ENCODE measurements at regions not wholly inside any gene's neighbourhood (a gene's known extent, or its start where the extent isn't known, plus 50 kb on each side); places are given as distances from the start of the nearest gene placed in this dataset.

GRCh38 chr3:56923526-56924224 lies 121.9 kb upstream of the ARHGEF3 start:
- DNase-seq: peak; percentile 10 to 52

GRCh38 chr3:56921573-56922453 lies 120.1 kb upstream of the ARHGEF3 start:
- DNase-seq: peak in 1 of 2 donors; percentile 20

GRCh38 chr3:56919797-56920195 lies 118.0 kb upstream of the ARHGEF3 start:
- no peak for DNase-seq

GRCh38 chr3:56919137-56919796 lies 117.5 kb upstream of the ARHGEF3 start:
- no peak for DNase-seq

GRCh38 chr3:56918111-56918568 lies 116.4 kb upstream of the ARHGEF3 start:
- peak; percentile 55 to 61 for DNase-seq

- DNase-seq: no peak
Observed at GRCh38 chr3:56917361-56918110, 115.8 kb upstream of the ARHGEF3 start.

GRCh38 chr3:56916716-56917360 lies 115.1 kb upstream of the ARHGEF3 start:
- DNase-seq: no peak

GRCh38 chr3:56915966-56916586 lies 114.3 kb upstream of the ARHGEF3 start:
- peak; percentile 29 to 50 for DNase-seq

- DNase-seq: no peak
Observed at GRCh38 chr3:56914646-56915045, 112.9 kb upstream of the ARHGEF3 start.

GRCh38 chr3:56911363-56911762 lies 109.6 kb upstream of the ARHGEF3 start:
- DNase-seq: no peak

GRCh38 chr3:56909349-56909748 lies 107.6 kb upstream of the ARHGEF3 start:
- DNase-seq: no peak

- no peak for DNase-seq
Observed at GRCh38 chr3:56908004-56908403, 106.3 kb upstream of the ARHGEF3 start.

GRCh38 chr3:56904552-56905215 lies 102.9 kb upstream of the ARHGEF3 start:
- DNase-seq: peak; percentile 17 to 29

GRCh38 chr3:56903231-56903782 lies 101.6 kb upstream of the ARHGEF3 start:
- no peak for DNase-seq

- DNase-seq: no peak
Observed at GRCh38 chr3:56902468-56903160, 100.9 kb upstream of the ARHGEF3 start.

- no peak for DNase-seq
Observed at GRCh38 chr3:56900801-56901200, 99.1 kb upstream of the ARHGEF3 start.

- DNase-seq: no peak
Observed at GRCh38 chr3:56899851-56900250, 98.1 kb upstream of the ARHGEF3 start.

GRCh38 chr3:56899078-56899477 lies 97.3 kb upstream of the ARHGEF3 start:
- DNase-seq: no peak

GRCh38 chr3:56896357-56896756 lies 94.6 kb upstream of the ARHGEF3 start:
- DNase-seq: no peak

GRCh38 chr3:56894881-56895431 lies 93.2 kb upstream of the ARHGEF3 start:
- DNase-seq: no peak

All from inflammatory macrophage treated with lipopolysaccharide for 1 hour (primary cell).